Liver (tissue), 8 donors: ENCODE measurements at regions not wholly inside any gene's neighbourhood (a gene's known extent, or its start where the extent isn't known, plus 50 kb on each side); places are given as distances from the start of the nearest gene placed in this dataset.

Experiments
- DNase-seq: peaks from one replicate; pipeline ENCODE4 v3.0.0-alpha.2; 2017; ENCODE audit warnings: low spot score
- H3K27ac ChIP-seq, 2 donors: one replicate each; pipeline ENCODE4 v1.7.0; 2013; ENCODE audit warnings: inconsistent platforms in 2 of 2, low read length in 2 of 2, control low read depth in 1 of 2, low read depth in 1 of 2, mild to moderate bottlenecking in 1 of 2
- H3K27me3 ChIP-seq, 4 donors: one replicate each; pipeline versions ENCODE4 v1.6.1 to v1.7.0; 2013; ENCODE audit warnings: low read length in 3 of 4, inconsistent platforms in 1 of 4, mild to moderate bottlenecking in 1 of 4, moderate library complexity in 1 of 4; ENCODE audit not compliant: control insufficient read depth in 4 of 4, insufficient read depth in 4 of 4
- H3K36me3 ChIP-seq, 4 donors: one replicate each; pipeline versions ENCODE4 v1.6.1 to v1.7.0; 2013; ENCODE audit warnings: low read length in 3 of 4, mild to moderate bottlenecking in 3 of 4, low read depth in 1 of 4, moderate library complexity in 1 of 4; ENCODE audit not compliant: control insufficient read depth in 4 of 4, insufficient read depth in 3 of 4
- H3K4me1 ChIP-seq, 4 donors: one replicate each; pipeline versions ENCODE4 v1.6.1 to v1.7.0; 2013; ENCODE audit warnings: low read length in 3 of 4, mild to moderate bottlenecking in 3 of 4, moderate library complexity in 1 of 4; ENCODE audit not compliant: control insufficient read depth in 4 of 4, insufficient read depth in 4 of 4
- H3K4me3 ChIP-seq, 3 donors: one replicate each; pipeline versions ENCODE4 v1.6.1 to v1.7.0; 2013; ENCODE audit warnings: low read length in 3 of 3, control low read depth in 1 of 3, low read depth in 1 of 3, mild to moderate bottlenecking in 1 of 3
- H3K9ac ChIP-seq, 2 donors: one replicate each; pipeline ENCODE4 v1.7.0; 2013; ENCODE audit warnings: low read length in 2 of 2, mild to moderate bottlenecking in 2 of 2, moderate library complexity in 2 of 2, control low read depth in 1 of 2, low read depth in 1 of 2
- H3K9me3 ChIP-seq, 4 donors: one replicate each; pipeline versions ENCODE4 v1.6.1 to v1.7.0; 2013; ENCODE audit warnings: low read length in 3 of 4; ENCODE audit not compliant: control insufficient read depth in 4 of 4
- ATF3 ChIP-seq: IDR thresholded peaks from 2 replicates; pipeline ENCODE4 v1.6.1; 2016; ENCODE audit warnings: antibody characterized with exemption
- CTCF ChIP-seq: fragments of 150-350 bp; IDR thresholded peaks from 2 replicates; pipeline ENCODE4 v1.5.1; 2017; ENCODE audit warnings: improper control_type of control experiment, low read depth, low read length; ENCODE audit not compliant: missing input control
- EGR1 ChIP-seq, 2 donors: IDR thresholded peaks; 2 replicates each; pipeline ENCODE4 v1.6.1; 2016 to 2018; ENCODE audit warnings: antibody characterized with exemption in 2 of 2, low read depth in 2 of 2
- FOXA1 ChIP-seq: IDR thresholded peaks from 2 replicates; pipeline ENCODE4 v1.6.1; 2016; ENCODE audit warnings: antibody characterized with exemption
- FOXA2 ChIP-seq: IDR thresholded peaks from 2 replicates; pipeline ENCODE4 v1.6.1; 2016; ENCODE audit warnings: antibody characterized with exemption
- GABPA ChIP-seq, 2 donors: IDR thresholded peaks in 1 of 2; conservative IDR thresholded peaks in 1 of 2; 2 replicates each; pipeline ENCODE4 v1.6.1; 2016; ENCODE audit warnings: antibody characterized with exemption in 2 of 2, mild to moderate bottlenecking in 1 of 2, moderate library complexity in 1 of 2
- HNF4A ChIP-seq, 2 donors: conservative IDR thresholded peaks; 2 replicates each; pipeline ENCODE4 v1.6.1; 2016; ENCODE audit warnings: antibody characterized with exemption in 2 of 2, mild to moderate bottlenecking in 2 of 2
- HNF4G ChIP-seq: IDR thresholded peaks from 2 replicates; pipeline ENCODE4 v1.6.1; 2016; ENCODE audit warnings: antibody characterized with exemption
- JUND ChIP-seq, 2 donors: IDR thresholded peaks; 2 replicates each; pipeline ENCODE4 v1.6.1; 2016; ENCODE audit warnings: antibody characterized with exemption in 2 of 2
- MAX ChIP-seq: IDR thresholded peaks from 2 replicates; pipeline ENCODE4 v1.6.1; 2016; ENCODE audit warnings: antibody characterized with exemption
- NR2F2 ChIP-seq: IDR thresholded peaks from 2 replicates; pipeline ENCODE4 v1.6.1; 2016; ENCODE audit warnings: antibody characterized with exemption
- RAD21 ChIP-seq, 2 donors: IDR thresholded peaks; 2 replicates each; pipeline ENCODE4 v1.6.1; 2016; ENCODE audit warnings: antibody characterized with exemption in 2 of 2, mild to moderate bottlenecking in 2 of 2
- REST ChIP-seq: IDR thresholded peaks from 2 replicates; pipeline ENCODE4 v1.6.1; 2016; ENCODE audit warnings: antibody characterized with exemption, mild to moderate bottlenecking
- RXRA ChIP-seq, 2 donors: IDR thresholded peaks; 2 replicates each; pipeline ENCODE4 v1.6.1; 2017 to 2018; ENCODE audit warnings: antibody characterized with exemption in 2 of 2, mild to moderate bottlenecking in 1 of 2
- SP1 ChIP-seq: IDR thresholded peaks from 2 replicates; pipeline ENCODE4 v1.6.1; 2018; ENCODE audit warnings: antibody characterized with exemption, mild to moderate bottlenecking
- TAF1 ChIP-seq: conservative IDR thresholded peaks from 2 replicates; pipeline ENCODE4 v1.6.1; 2016; ENCODE audit warnings: antibody characterized with exemption, mild to moderate bottlenecking
- YY1 ChIP-seq: IDR thresholded peaks from 2 replicates; pipeline ENCODE4 v1.6.1; 2016; ENCODE audit warnings: antibody characterized with exemption, mild to moderate bottlenecking
- ZBTB33 ChIP-seq: IDR thresholded peaks from 2 replicates; pipeline ENCODE4 v1.6.1; 2016; ENCODE audit warnings: antibody characterized with exemption
- WGBS: extraction: QIAGEN DNeasy Blood & Tissue Kit; methylation state at CpG from one replicate; pipeline ENCODE4 v1.1.7; 2013; 5-methylcytosine and 5-hydroxymethylcytosine counted together
- donor health status: healthy.
- donor health status: healthy.
- donor health status: healthy.
- donor health status: healthy.
- donor health status: healthy.

- Histone ChIP-seq H3K9me3 (no peaks in the 10 kb centered on the region), H3K9ac (no peak overlapping the region), H3K4me3 (no peak overlapping the region), H3K4me1 (peaks cover 4 to 27% (median 12%) of the 10 kb centered on the region in 4 donors), H3K27ac (peak overlapping the region in 1 of 2 donors; percentile 54), H3K36me3 (no peaks in the 10 kb centered on the region), H3K27me3 (no peaks in the 10 kb centered on the region)
- DNase-seq = no peak
- TF ChIP-seq RXRA (IDR thresholded peaks at IDR 0.05) = peak in 1 of 2 donors; percentile 54
- peak; percentile 42 for TF ChIP-seq YY1
- TF ChIP-seq NR2F2 = no peak
- no peak for TF ChIP-seq HNF4G
- TF ChIP-seq FOXA2 = no peak
- peak in 1 of 2 donors; percentile 53 for TF ChIP-seq JUND (IDR thresholded peaks at IDR 0.05)
- TF ChIP-seq RAD21 (IDR thresholded peaks at IDR 0.05) = no peak
- no peak for TF ChIP-seq EGR1 (IDR thresholded peaks at IDR 0.05; ENCODE audit: low read depth in 2 of 2)
- peak; percentile 6 for TF ChIP-seq REST
- TF ChIP-seq GABPA (IDR thresholded peaks at IDR 0.05 in 1 of 2, conservative IDR thresholded peaks at IDR 0.05 in 1 of 2) = no peak
- no peak for TF ChIP-seq ATF3
- TF ChIP-seq CTCF = no peak
- no peak for TF ChIP-seq MAX
- peak in 1 of 2 donors; percentile 16 for TF ChIP-seq HNF4A (conservative IDR thresholded peaks at IDR 0.05)
- 87% methylated on average over 1 of the region's 1 CpG for WGBS
Observed at GRCh38 chr7:17546592-17546991, 248.1 kb downstream of the AHR start.

GRCh38 chr7:17548014-17548653 lies 249.7 kb downstream of the AHR start:
- WGBS = 93% methylated on average over 4 of the region's 4 CpGs
- Histone ChIP-seq H3K9ac (no peak overlapping the region), H3K27ac (no peak overlapping the region), H3K4me3 (no peak overlapping the region), H3K36me3 (no peaks in the 10 kb centered on the region), H3K4me1 (peaks cover 0 to 13% (median 6%) of the 10 kb centered on the region in 4 donors), H3K9me3 (no peaks in the 10 kb centered on the region), H3K27me3 (no peaks in the 10 kb centered on the region)
- DNase-seq = no peak
- no peak for TF ChIP-seq FOXA1
- TF ChIP-seq GABPA (IDR thresholded peaks at IDR 0.05 in 1 of 2, conservative IDR thresholded peaks at IDR 0.05 in 1 of 2) = no peak
- TF ChIP-seq MAX = no peak
- no peak for TF ChIP-seq SP1
- TF ChIP-seq YY1 = no peak
- no peak for TF ChIP-seq NR2F2
- no peak for TF ChIP-seq FOXA2
- no peak for TF ChIP-seq RAD21 (IDR thresholded peaks at IDR 0.05)
- TF ChIP-seq EGR1 (IDR thresholded peaks at IDR 0.05; ENCODE audit: low read depth in 2 of 2) = no peak
- no peak for TF ChIP-seq TAF1
- TF ChIP-seq HNF4A (conservative IDR thresholded peaks at IDR 0.05) = no peak
- no peak for TF ChIP-seq JUND (IDR thresholded peaks at IDR 0.05)
- TF ChIP-seq ATF3 = no peak
- no peak for TF ChIP-seq CTCF
- TF ChIP-seq ZBTB33 = no peak
